RPMI7951 (cell line): ENCODE measurements at regions not wholly inside any gene's neighbourhood (a gene's known extent, or its start where the extent isn't known, plus 50 kb on each side); places are given as distances from the start of the nearest gene placed in this dataset.
"Not testable (repeated sequence)": the region's sequence is repeated elsewhere in the genome, so short reads cannot be mapped to it uniquely, and the experiment has no call there.

Experiments used
- DNase-seq: peaks from one replicate; pipeline ENCODE4 v3.0.0-alpha.2; 2012; ENCODE audit warnings: low read depth

- DNase-seq: no peak
Measured at GRCh38 chr1:74943046-74943445, 191.1 kb upstream of the LHX8 start.

GRCh38 chr1:74946388-74946787 lies 187.8 kb upstream of the LHX8 start:
- no peak for DNase-seq

DNA sequence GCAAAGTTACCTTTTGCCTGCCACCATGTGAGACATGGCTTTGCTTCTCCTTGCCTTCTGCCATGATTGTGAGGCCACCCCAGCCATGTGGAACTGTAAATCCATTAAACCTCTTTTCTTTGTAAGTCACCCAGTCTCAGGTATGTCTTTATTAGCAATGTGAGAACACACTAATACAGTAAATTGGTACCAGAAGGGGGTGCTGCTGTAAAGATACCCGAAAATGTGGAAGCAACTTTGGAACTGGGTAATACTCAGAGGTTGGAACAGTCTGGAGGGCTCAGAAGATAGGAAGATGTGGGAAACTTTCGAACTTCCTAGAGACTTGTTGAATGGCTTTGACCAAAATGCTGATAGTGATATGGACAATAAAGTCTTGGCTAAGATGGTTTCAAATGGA lies 184.8 kb upstream of the LHX8 start:
- not testable (repeated sequence) for DNase-seq

DNA sequence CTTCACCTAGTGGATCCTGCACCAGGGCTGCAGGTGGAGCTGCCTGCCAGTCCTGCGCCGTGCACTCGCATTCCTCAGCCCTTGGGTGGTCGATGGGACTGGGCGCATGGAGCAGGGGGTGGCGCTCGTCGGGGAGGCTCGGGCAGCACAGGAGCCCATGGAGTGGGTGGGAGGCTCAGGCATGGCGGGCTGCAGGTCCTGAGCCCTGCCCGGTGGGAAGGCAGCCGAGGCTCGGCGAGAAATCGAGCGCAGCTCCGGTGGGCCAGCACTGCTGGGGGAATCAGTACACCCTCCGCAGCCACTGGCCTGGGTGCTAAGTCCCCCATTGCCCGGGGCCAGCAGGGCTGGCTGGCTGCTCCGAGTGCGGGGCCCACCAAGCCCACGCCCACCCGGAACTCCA lies 182.2 kb upstream of the LHX8 start:
- not testable (repeated sequence) for DNase-seq

DNA sequence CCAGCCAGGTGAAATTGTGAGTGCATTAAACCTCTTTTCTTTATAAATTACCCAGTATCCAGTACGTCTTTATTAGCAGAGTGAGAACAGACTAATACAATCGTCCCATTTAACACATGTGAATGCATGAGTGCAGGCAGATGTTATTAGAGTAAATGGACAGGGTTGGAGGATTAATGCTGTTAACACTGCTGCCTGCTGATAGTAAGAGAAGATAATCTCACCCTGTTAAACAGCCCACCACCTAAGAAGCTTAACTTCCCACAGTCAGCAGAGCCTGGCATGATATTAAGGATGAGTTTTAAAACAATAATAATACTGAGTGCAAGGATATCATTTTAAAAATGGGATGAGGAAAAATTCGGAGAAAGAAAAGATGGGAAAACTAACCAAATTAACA lies 181.4 kb upstream of the LHX8 start:
- DNase-seq: no peak

DNA sequence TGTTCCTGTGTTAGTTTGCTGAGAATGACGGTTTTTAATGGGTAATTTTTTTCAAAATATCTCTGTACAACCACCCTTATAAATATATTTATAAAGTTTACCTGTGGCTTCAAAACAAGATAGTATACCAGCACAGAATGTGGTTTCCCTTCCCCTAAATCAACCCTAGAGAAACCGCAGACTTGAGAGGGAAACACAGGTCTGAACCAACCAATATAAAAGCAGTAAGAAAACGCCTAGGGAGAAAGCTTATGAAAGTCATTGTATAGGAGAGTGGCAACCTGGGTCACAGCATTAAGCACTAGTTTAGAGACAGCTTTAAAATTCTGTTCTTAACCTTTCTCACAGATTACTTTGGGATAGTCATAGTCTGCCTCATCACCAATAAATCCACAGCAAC lies 180.6 kb upstream of the LHX8 start:
- no peak for DNase-seq

- no peak for DNase-seq
Measured at GRCh38 chr1:74963120-74963519, 171.1 kb upstream of the LHX8 start.

GRCh38 chr1:74964508-74965102 lies 169.6 kb upstream of the LHX8 start:
- DNase-seq: peak; percentile 19

- no peak for DNase-seq
Measured at GRCh38 chr1:74969566-74970135, 164.5 kb upstream of the LHX8 start.

GRCh38 chr1:74971982-74972381 lies 162.2 kb upstream of the LHX8 start:
- DNase-seq: no peak

- no peak for DNase-seq
Measured at GRCh38 chr1:74976491-74976890, 157.7 kb upstream of the LHX8 start.

GRCh38 chr1:74992448-74992847 lies 141.7 kb upstream of the LHX8 start:
- not testable (repeated sequence) for DNase-seq

GRCh38 chr1:74995821-74996220 lies 138.4 kb upstream of the LHX8 start:
- DNase-seq: no peak

- DNase-seq: no peak
Measured at GRCh38 chr1:75010547-75010946, 123.6 kb upstream of the LHX8 start.

GRCh38 chr1:75014250-75014649 lies 119.9 kb upstream of the LHX8 start:
- DNase-seq: no peak

DNA sequence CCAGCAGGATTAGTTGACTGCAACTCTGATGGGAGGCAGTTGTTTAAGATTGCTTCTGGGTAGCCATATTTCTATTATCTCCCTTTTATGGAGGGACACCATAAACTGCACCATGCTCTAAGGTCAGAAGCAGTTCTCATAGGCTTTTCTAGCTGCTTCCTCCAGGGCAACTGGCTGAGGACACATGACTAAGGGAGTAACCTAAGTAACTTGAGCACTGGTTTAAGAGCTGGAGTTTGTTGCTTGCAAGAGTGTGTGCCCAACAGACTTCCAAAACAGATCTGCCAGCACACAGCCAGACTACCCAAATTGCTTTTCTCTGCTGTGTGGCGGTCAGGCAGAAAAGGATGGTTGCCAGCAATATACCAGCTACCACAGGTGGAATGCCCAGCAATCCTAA lies 111.2 kb upstream of the LHX8 start:
- DNase-seq: no peak

DNA sequence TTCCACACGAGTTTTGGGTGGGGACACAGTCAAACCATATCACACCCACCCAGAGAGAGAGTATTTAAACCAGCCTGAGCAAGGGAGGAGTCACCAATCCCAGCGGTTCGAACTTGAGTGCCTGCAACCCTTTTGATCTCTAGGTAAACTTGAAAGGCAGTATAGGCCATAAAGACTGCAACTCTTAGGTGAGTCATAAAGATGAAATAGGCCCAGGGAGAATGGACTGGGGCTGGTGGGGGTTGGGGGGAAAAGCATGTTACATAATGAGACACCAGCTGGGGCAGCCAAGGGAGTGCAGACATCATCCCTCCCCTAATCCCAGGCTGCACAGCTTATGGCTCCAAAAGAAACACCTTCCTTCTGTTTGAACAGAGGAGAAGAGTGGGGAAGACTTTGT lies 99.8 kb upstream of the LHX8 start:
- peak; percentile 45 for DNase-seq

GRCh38 chr1:75035536-75035935 lies 98.7 kb upstream of the LHX8 start:
- peak; percentile 75 for DNase-seq

GRCh38 chr1:75053207-75053606 lies 81.0 kb upstream of the LHX8 start:
- DNase-seq: peak; percentile 66

- DNase-seq: no peak
Measured at GRCh38 chr1:75058424-75058823, 75.8 kb upstream of the LHX8 start.

- no peak for DNase-seq
Measured at GRCh38 chr1:75062111-75062510, 72.1 kb upstream of the LHX8 start.

DNA sequence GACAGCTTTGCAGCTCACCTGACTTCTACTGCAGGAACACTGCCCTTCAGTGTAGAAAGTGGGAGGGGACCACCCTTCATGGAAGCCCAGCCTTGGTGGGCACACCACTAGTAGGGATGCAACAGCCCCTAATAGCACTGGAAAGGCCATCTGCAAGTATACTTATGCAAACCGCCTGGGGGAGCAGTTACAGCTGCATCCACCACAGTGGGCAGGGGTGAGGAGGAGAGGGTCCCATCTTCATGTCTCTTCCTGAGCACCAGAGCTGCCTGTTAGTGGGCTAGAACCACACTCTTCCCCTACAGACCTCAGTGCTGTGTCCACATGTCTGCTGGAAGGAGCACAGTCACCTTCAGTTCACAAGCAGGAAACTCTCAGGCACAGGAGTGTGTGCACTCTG lies 66.2 kb upstream of the LHX8 start:
- DNase-seq: no peak

GRCh38 chr1:75074831-75075395 lies 59.3 kb upstream of the LHX8 start:
- DNase-seq: no peak
